Adrenal gland (tissue), 9 donors: ENCODE measurements at regions not wholly inside any gene's neighbourhood (a gene's known extent, or its start where the extent isn't known, plus 50 kb on each side); places are given as distances from the start of the nearest gene placed in this dataset.

Experiments used
- DNase-seq, 7 donors: peaks; one replicate each; pipeline ENCODE4 v3.0.0-alpha.2; 2019 to 2020
- H3K27ac ChIP-seq, 5 donors: fragments of 200-600 bp; sonication (generic) in 4 of 5; 1 replicate in 3 of 5; 2 replicates in 2 of 5; pipeline versions ENCODE4 v1.5.1 to v1.8.0; 2016 to 2020; ENCODE audit warnings: mild to moderate bottlenecking in 1 of 5
- H3K27me3 ChIP-seq: fragments of 200-600 bp; 2 replicates; pipeline ENCODE4 v1.8.0; 2021
- H3K36me3 ChIP-seq, 2 donors: fragments of 200-600 bp; replicated peaks in 1 of 2; 1 replicate in 1 of 2; 2 replicates in 1 of 2; pipeline versions ENCODE4 v1.5.1 to v1.8.0; 2018 to 2022
- H3K4me1 ChIP-seq, 2 donors: fragments of 200-600 bp; replicated peaks in 1 of 2; 1 replicate in 1 of 2; 2 replicates in 1 of 2; pipeline versions ENCODE4 v1.5.1 to v1.8.0; 2018 to 2021
- H3K4me3 ChIP-seq, 4 donors: fragments of 200-600 bp; sonication (generic) in 3 of 4; one replicate each; pipeline ENCODE4 v1.5.1; 2016 to 2018
- H3K9me3 ChIP-seq, 3 donors: fragments of 200-600 bp; sonication (generic) in 1 of 3; replicated peaks in 1 of 3; 1 replicate in 2 of 3; 2 replicates in 1 of 3; pipeline versions ENCODE4 v1.5.1 to v1.8.0; 2016 to 2021
- CTCF ChIP-seq, 6 experiments: fragments of 450-650 bp in 4 of 6; fragments of 200-600 bp in 2 of 6; sonication (generic) in 1 of 6; IDR thresholded peaks; 1 replicate in 5 of 6; 2 replicates in 1 of 6; pipeline versions ENCODE4 v1.5.1 to v1.8.0; 2016 to 2021; ENCODE audit warnings: antibody characterized with exemption in 6 of 6, mild to moderate bottlenecking in 2 of 6, moderate library complexity in 1 of 6
- POLR2A ChIP-seq, 2 donors: fragments of 450-650 bp; IDR thresholded peaks; one replicate each; pipeline ENCODE4 v1.6.1; 2017; ENCODE audit warnings: antibody characterized with exemption in 2 of 2, mild to moderate bottlenecking in 2 of 2, moderate library complexity in 1 of 2
- WGBS, 4 donors: extraction: QIAGEN DNeasy Blood & Tissue Kit in 2 of 4; methylation state at CpG; one replicate each; pipeline versions ENCODE4 v1.1.5 to v1.1.7; 2013 to 2017; 5-methylcytosine and 5-hydroxymethylcytosine counted together
- intact Hi-C, 2 donors: fragments of 100-400 bp; cut with DNase I; formaldehyde crosslinking; loops; one replicate each; pipeline versions ENCODE4 v1.14.1 to v1.15.0; 2022 to 2023
- donor health status: healthy with polysubstance abuse.
- donor health status: Bipolar disorder and iron deficiency.
- donor health status: DM: yes; HTN: yes; CAD: no.
- donor health status: DM: no; HTN: no; CAD: no.
- donor health status: DM: no; HTN: no; CAD: no.

GRCh38 chr4:180169394-180169793 lies 2073.8 kb upstream of the TENM3 start:
- TF ChIP-seq CTCF (IDR thresholded peaks at IDR 0.05) (no peak), POLR2A (IDR thresholded peaks at IDR 0.05) (no peak)
- intact Hi-C loops = no loop called here

GRCh38 chr4:180169966-180170365 lies 2073.2 kb upstream of the TENM3 start:
- Histone ChIP-seq H3K27me3 (no peaks in the 10 kb centered on the region), H3K36me3 (no peaks in the 10 kb centered on the region), H3K4me1 (peaks cover 1 to 19% of the 10 kb centered on the region in 2 donors), H3K9me3 (no peaks in the 10 kb centered on the region), H3K27ac (no peak overlapping the region), H3K4me3 (no peak overlapping the region)
- TF ChIP-seq CTCF (IDR thresholded peaks at IDR 0.05) (no peak), POLR2A (IDR thresholded peaks at IDR 0.05) (no peak)
- intact Hi-C loops = no loop called here
- WGBS, 4 donors = 81 to 85% (median 82%) methylated on average over 1 of the region's 1 CpG
- DNase-seq = no peak

More at GRCh38 chr4:180169394-180169793, 2073.8 kb upstream of the TENM3 start:
- no peaks in the 10 kb centered on the region for H3K36me3 ChIP-seq
- 70 to 77% (median 73%) methylated on average over 3 of the region's 3 CpGs for WGBS, 4 donors
- peaks cover 7 to 25% of the 10 kb centered on the region in 2 donors for H3K4me1 ChIP-seq
- H3K9me3 ChIP-seq = no peaks in the 10 kb centered on the region
- no peaks in the 10 kb centered on the region for H3K27me3 ChIP-seq
- no peak overlapping the region for H3K27ac ChIP-seq
- no peak for DNase-seq
- H3K4me3 ChIP-seq = no peak overlapping the region

DNA sequence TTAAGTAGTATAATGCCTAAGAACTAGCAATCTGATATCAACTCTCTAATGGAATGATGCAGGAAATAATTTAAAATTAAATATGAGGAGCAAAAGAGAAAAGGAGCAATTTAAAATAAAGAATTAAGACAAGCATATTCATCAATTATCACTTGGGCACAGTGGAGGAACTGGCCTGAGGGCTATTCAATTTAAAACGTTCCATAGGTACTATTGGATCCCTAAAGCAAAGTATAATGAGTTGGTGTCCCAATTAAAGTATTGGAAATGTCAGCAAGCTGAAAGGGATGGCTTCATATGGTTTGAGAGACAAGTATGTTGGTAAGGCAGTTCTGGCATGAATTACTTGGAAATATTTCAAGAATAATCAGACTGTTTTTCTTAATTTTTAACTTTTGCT lies 2064.1 kb upstream of the TENM3 start:
- WGBS, 4 donors = 61 to 63% (median 62%) methylated on average over 1 of the region's 1 CpG
- Histone ChIP-seq H3K4me1 (peaks cover 0 to 9% of the 10 kb centered on the region in 2 donors), H3K9me3 (no peaks in the 10 kb centered on the region), H3K4me3 (no peak overlapping the region), H3K36me3 (no peaks in the 10 kb centered on the region), H3K27ac (no peak overlapping the region), H3K27me3 (no peaks in the 10 kb centered on the region)
- DNase-seq = no peak
- TF ChIP-seq CTCF (IDR thresholded peaks at IDR 0.05) (no peak), POLR2A (IDR thresholded peaks at IDR 0.05) (no peak)
- intact Hi-C loops = no loop called here

DNA sequence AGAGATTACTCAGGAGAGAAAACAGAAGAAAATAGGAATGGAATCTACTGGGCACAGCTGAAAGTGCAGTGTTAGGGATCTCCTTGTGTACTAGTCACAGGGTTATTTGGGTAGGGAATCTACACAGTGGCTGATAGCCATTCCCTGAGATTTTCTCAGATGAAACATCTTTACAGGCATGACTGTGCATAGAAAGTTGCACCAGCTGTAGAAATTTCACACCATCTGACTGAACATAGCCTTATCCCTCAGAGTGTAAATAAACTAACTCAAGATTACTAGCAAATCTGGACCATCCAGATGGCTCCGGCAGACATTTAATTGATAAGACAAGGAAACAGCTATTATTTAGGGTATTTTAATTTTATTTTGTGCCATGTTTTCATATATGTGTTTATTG lies 2053.5 kb upstream of the TENM3 start:
- no peak for TF ChIP-seq CTCF (IDR thresholded peaks at IDR 0.05)
- TF ChIP-seq POLR2A (IDR thresholded peaks at IDR 0.05) = no peak
- Histone ChIP-seq H3K36me3 (no peaks in the 10 kb centered on the region), H3K9me3 (no peaks in the 10 kb centered on the region), H3K4me1 (peaks cover 4 to 21% of the 10 kb centered on the region in 2 donors), H3K27ac (no peak overlapping the region), H3K4me3 (no peak overlapping the region), H3K27me3 (no peaks in the 10 kb centered on the region)
- intact Hi-C loops = no loop called here
- DNase-seq = no peak
- WGBS, 4 donors = 67 to 81% (median 75%) methylated on average over 1 of the region's 1 CpG
